ENCODE measurements at regions not wholly inside any gene's neighbourhood (a gene's known extent, or its start where the extent isn't known, plus 50 kb on each side); places are given as distances from the start of the nearest gene placed in this dataset.

GRCh38 chr14:45400509-45400908 lies 147.5 kb upstream of the MIS18BP1 start:
- TF ChIP-seq CTCF (IDR thresholded peaks at IDR 0.05): no peak
- TF ChIP-seq POLR2A (IDR thresholded peaks at IDR 0.05): no peak
- no peak for TF ChIP-seq EP300 (IDR thresholded peaks at IDR 0.05)

Data from ovary (tissue), 3 donors.